GM18858 (cell line): ENCODE measurements at regions not wholly inside any gene's neighbourhood (a gene's known extent, or its start where the extent isn't known, plus 50 kb on each side); places are given as distances from the start of the nearest gene placed in this dataset.
A peak's percentile ranks its signal among the peaks of the same experiment; 100 is the strongest.

Experiments used
- ATAC-seq: cut with Tn5 transposase; IDR thresholded peaks from one replicate; pipeline ENCODE4 v1.9.1; 2021; ENCODE audit not compliant: unreplicated experiment

- ATAC-seq: no peak
These were observed 142.9 kb downstream of the BACH1 start for GRCh38 chr21:29441651-29442050.

- ATAC-seq: no peak
These were observed 144.8 kb downstream of the BACH1 start for GRCh38 chr21:29443411-29444010.

- no peak for ATAC-seq
These were observed 150.0 kb downstream of the BACH1 start for GRCh38 chr21:29448766-29449165.

- ATAC-seq: no peak
These were observed 150.7 kb downstream of the BACH1 start for GRCh38 chr21:29449306-29449950.

- ATAC-seq: no peak
These were observed 151.3 kb downstream of the BACH1 start for GRCh38 chr21:29450058-29450457.

GRCh38 chr21:29453511-29453910 is 154.8 kb downstream of the BACH1 start:
- ATAC-seq: no peak

GRCh38 chr21:29454179-29454578 is 155.5 kb downstream of the BACH1 start:
- ATAC-seq: no peak

- ATAC-seq: peak; percentile 52
These were observed 163.8 kb downstream of the BACH1 start for GRCh38 chr21:29462479-29462878.

GRCh38 chr21:29465546-29465945 is 166.8 kb downstream of the BACH1 start:
- no peak for ATAC-seq

- no peak for ATAC-seq
These were observed 167.8 kb downstream of the BACH1 start for GRCh38 chr21:29466532-29466931.

GRCh38 chr21:29470397-29470796 is 171.7 kb downstream of the BACH1 start:
- ATAC-seq: no peak

GRCh38 chr21:29473808-29474207 is 175.1 kb downstream of the BACH1 start:
- ATAC-seq: no peak

- no peak for ATAC-seq
These were observed 176.6 kb downstream of the BACH1 start for GRCh38 chr21:29475329-29475728.

- ATAC-seq: no peak
These were observed 178.6 kb downstream of the BACH1 start for GRCh38 chr21:29477347-29477746.

- no peak for ATAC-seq
These were observed 179.2 kb downstream of the BACH1 start for GRCh38 chr21:29477941-29478340.

- ATAC-seq: no peak
These were observed 182.4 kb downstream of the BACH1 start for GRCh38 chr21:29481081-29481480.

- ATAC-seq: no peak
These were observed 182.9 kb downstream of the BACH1 start for GRCh38 chr21:29481641-29482040.

- no peak for ATAC-seq
These were observed 187.6 kb downstream of the BACH1 start for GRCh38 chr21:29486306-29486807.
